ENCODE measurements at regions not wholly inside any gene's neighbourhood (a gene's known extent, or its start where the extent isn't known, plus 50 kb on each side); places are given as distances from the start of the nearest gene placed in this dataset.
"Not testable (repeated sequence)": the region's sequence is repeated elsewhere in the genome, so short reads cannot be mapped to it uniquely, and the experiment has no call there.

DNA sequence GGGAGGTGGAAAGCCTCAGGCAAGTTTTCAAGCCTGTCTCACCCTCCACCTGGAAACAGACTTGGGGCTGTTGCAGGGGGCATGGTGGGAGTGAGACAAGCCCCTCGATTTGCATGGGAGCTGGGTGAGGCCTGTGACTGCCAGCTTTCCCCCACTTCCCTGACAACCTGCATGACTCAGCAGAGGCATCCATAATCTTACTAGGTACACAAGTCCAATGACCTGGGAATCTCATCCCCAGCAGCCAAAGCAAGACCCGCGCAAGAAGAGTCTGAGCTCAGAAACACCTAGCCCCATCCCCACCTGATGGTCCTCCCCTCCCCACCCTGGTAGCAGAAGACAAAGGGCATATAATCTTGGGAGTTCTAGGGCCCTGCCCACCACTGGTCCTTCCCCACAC is 136.9 kb upstream of the POMZP3 start:
- TF ChIP-seq, protein P1, sequence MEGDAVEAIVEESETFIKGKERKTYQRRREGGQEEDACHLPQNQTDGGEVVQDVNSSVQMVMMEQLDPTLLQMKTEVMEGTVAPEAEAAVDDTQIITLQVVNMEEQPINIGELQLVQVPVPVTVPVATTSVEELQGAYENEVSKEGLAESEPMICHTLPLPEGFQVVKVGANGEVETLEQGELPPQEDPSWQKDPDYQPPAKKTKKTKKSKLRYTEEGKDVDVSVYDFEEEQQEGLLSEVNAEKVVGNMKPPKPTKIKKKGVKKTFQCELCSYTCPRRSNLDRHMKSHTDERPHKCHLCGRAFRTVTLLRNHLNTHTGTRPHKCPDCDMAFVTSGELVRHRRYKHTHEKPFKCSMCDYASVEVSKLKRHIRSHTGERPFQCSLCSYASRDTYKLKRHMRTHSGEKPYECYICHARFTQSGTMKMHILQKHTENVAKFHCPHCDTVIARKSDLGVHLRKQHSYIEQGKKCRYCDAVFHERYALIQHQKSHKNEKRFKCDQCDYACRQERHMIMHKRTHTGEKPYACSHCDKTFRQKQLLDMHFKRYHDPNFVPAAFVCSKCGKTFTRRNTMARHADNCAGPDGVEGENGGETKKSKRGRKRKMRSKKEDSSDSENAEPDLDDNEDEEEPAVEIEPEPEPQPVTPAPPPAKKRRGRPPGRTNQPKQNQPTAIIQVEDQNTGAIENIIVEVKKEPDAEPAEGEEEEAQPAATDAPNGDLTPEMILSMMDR (IDR thresholded peaks at IDR 0.05; ENCODE audit: low read depth, low read length) = not testable (repeated sequence)
- not testable (repeated sequence) for TF ChIP-seq EZH2phosphoT487 (IDR thresholded peaks at IDR 0.05; ENCODE audit: low read depth)
